Thoracic aorta (tissue), 2 donors: ENCODE measurements at regions not wholly inside any gene's neighbourhood (a gene's known extent, or its start where the extent isn't known, plus 50 kb on each side); places are given as distances from the start of the nearest gene placed in this dataset.

Experiments
- ATAC-seq: fragments of 150-250 bp; one replicate; pipeline ENCODE4 v1.8.0; 2017; ENCODE audit warnings: low read depth; ENCODE audit not compliant: insufficient number of reproducible peaks, low FRiP score
- DNase-seq: peaks from one replicate; pipeline ENCODE4 v3.0.0-alpha.2; 2020; ENCODE audit warnings: low spot score
- H3K27ac ChIP-seq, 2 donors: fragments of 200-600 bp; sonication (generic); 1 replicate in 1 of 2; 2 replicates in 1 of 2; pipeline ENCODE4 v1.5.1; 2016; ENCODE audit warnings: mild to moderate bottlenecking in 2 of 2, moderate library complexity in 2 of 2
- H3K27me3 ChIP-seq: fragments of 200-600 bp; sonication (generic); replicated peaks from 2 replicates; pipeline ENCODE4 v1.6.0; 2016; ENCODE audit warnings: mild to moderate bottlenecking; ENCODE audit not compliant: insufficient read depth
- H3K36me3 ChIP-seq: fragments of 200-600 bp; sonication (generic); one replicate; pipeline ENCODE4 v1.5.1; 2016
- H3K4me1 ChIP-seq, 2 donors: fragments of 200-600 bp; sonication (generic); 1 replicate in 1 of 2; 2 replicates in 1 of 2; pipeline versions ENCODE4 v1.5.1 to v1.6.0; 2016; ENCODE audit warnings: low read depth in 2 of 2, mild to moderate bottlenecking in 1 of 2; ENCODE audit not compliant: control insufficient read depth in 1 of 2
- H3K4me3 ChIP-seq: fragments of 200-600 bp; sonication (generic); 2 replicates; pipeline ENCODE4 v1.5.1; 2016; ENCODE audit warnings: mild to moderate bottlenecking
- H3K9me3 ChIP-seq: fragments of 200-600 bp; sonication (generic); 2 replicates; pipeline ENCODE4 v1.5.1; 2016
- TF ChIP-seq, protein P1 (sequence below): fragments of 200-600 bp; sonication (generic); IDR thresholded peaks from one replicate; pipeline ENCODE4 v1.5.1; 2019; ENCODE audit warnings: antibody characterized with exemption

DNA sequence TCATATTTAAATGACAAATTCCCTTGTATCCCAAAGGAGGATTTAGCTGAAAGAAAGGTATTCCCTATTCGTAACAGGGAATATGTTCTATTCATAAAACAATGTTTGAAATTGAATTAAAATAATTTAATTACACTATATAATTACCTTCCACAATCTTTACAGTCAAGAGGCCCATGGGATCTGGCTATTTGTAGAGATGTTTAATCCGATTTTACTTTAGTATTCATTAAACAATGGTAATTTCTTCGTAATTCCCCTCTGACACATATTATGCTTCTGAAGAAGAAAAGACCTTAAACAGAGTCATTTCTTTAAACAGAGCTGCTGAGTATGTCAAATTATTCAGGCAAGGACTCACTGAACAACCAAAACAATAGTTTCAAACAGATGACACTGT, 98.8 kb downstream of the MAGEC1 start:
- Histone ChIP-seq H3K9me3 (no peaks in the 10 kb centered on the region), H3K4me1 (no peaks in the 10 kb centered on the region), H3K36me3 (no peaks in the 10 kb centered on the region), H3K27me3 (no peaks in the 10 kb centered on the region), H3K27ac (no peak overlapping the region), H3K4me3 (no peak overlapping the region)
- no peak for DNase-seq
- TF ChIP-seq, protein P1, sequence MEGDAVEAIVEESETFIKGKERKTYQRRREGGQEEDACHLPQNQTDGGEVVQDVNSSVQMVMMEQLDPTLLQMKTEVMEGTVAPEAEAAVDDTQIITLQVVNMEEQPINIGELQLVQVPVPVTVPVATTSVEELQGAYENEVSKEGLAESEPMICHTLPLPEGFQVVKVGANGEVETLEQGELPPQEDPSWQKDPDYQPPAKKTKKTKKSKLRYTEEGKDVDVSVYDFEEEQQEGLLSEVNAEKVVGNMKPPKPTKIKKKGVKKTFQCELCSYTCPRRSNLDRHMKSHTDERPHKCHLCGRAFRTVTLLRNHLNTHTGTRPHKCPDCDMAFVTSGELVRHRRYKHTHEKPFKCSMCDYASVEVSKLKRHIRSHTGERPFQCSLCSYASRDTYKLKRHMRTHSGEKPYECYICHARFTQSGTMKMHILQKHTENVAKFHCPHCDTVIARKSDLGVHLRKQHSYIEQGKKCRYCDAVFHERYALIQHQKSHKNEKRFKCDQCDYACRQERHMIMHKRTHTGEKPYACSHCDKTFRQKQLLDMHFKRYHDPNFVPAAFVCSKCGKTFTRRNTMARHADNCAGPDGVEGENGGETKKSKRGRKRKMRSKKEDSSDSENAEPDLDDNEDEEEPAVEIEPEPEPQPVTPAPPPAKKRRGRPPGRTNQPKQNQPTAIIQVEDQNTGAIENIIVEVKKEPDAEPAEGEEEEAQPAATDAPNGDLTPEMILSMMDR, result no peak
- no peak for ATAC-seq

DNA sequence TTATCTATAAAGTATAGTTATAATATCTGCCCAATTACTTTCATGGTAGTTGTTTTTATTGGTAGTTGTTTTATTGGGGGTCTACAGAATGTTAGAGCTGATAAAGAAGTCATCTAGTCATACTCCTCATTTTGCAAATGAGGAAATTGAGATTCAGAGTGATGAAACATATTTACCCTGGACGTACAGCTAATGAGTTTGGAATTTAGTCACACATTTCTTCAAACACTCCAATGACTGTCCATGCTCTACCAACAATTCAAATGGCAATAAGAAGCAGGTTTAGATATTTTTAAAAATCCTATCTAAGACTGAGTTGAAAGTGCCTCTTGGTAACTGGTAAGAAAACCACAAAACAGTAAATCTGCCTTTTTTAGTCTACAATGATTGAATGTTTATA, 98.2 kb downstream of the MAGEC1 start:
- DNase-seq, result no peak
- TF ChIP-seq, protein P1, result no peak
- H3K27ac ChIP-seq, result no peak overlapping the region
- H3K27me3 ChIP-seq, result no peaks in the 10 kb centered on the region
- H3K36me3 ChIP-seq, result no peaks in the 10 kb centered on the region
- H3K9me3 ChIP-seq, result no peaks in the 10 kb centered on the region
- no peak for ATAC-seq
- H3K4me1 ChIP-seq, result no peaks in the 10 kb centered on the region
- H3K4me3 ChIP-seq, result no peak overlapping the region

DNA sequence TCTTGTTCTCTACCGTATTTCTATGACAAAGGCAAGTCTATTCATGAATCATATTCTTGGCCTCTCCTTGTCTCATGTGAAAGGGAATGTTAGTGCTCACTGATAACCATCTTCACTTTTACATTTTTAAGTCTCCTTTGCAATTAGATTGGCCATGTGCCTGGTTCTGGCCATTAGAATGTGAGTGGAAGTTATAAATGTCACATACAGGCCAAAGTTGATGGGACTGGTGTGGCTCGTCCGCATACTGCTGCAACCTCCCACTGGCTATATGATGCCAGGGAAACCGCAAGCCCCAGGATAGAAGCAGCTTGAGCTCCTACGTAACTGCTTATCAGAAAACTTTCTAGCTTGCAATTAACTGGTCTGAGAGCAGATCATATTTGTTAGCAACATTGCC, 86.1 kb downstream of the MAGEC1 start:
- peak overlapping the region in 1 of 2 donors; percentile 21 for H3K27ac ChIP-seq
- H3K27me3 ChIP-seq, result no peaks in the 10 kb centered on the region
- no peaks in the 10 kb centered on the region for H3K9me3 ChIP-seq
- H3K4me3 ChIP-seq, result no peak overlapping the region
- H3K4me1 ChIP-seq, result no peaks in the 10 kb centered on the region
- TF ChIP-seq, protein P1, result no peak
- no peak for DNase-seq
- ATAC-seq, result no peak
- H3K36me3 ChIP-seq, result no peaks in the 10 kb centered on the region

DNA sequence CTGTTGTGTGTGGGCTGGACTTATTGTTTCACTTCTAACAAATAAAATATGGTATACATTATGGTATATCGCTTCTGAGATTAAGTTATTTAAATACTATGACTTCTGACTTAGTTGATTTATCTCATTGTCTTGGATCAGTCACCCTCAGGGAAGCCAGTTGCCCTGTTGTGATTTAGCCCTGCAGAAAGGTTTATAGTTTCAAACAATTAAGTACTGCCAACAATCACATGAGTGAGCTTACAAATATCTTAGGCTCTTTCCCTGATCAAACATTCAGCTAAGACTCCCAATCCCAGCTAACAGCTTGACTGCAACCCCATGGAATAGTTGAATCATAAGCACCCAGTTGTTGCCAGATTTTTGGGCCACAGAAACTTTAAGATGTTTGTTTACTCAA, 85.4 kb downstream of the MAGEC1 start:
- ATAC-seq, result no peak
- Histone ChIP-seq H3K9me3 (no peaks in the 10 kb centered on the region), H3K27me3 (no peaks in the 10 kb centered on the region), H3K36me3 (no peaks in the 10 kb centered on the region), H3K27ac (peak overlapping the region in 1 of 2 donors; percentile 21), H3K4me1 (no peaks in the 10 kb centered on the region), H3K4me3 (no peak overlapping the region)
- DNase-seq, result no peak
- TF ChIP-seq, protein P1, result no peak

DNA sequence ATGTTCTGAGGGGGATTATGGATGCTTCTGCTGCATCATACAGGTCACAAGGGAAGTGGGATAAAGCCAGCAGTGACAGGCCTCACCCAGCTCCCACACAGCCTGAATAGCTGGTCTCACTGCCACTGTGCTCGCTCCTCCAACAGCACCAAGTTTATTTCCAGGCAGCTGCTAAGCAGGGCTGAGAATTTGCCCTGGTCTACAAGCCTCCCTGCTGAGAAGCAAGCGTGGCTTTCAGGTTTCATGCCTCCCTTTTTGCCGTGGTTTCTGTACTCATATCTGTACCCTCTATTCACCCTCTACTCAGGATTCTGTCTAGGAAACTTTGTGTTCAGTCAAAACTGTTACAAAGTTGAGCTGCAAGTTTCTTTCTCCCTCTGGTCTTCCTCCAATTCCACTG, 78.6 kb downstream of the MAGEC1 start:
- H3K27me3 ChIP-seq, result no peaks in the 10 kb centered on the region
- no peak overlapping the region for H3K4me3 ChIP-seq
- ATAC-seq, result no peak
- TF ChIP-seq, protein P1, result no peak
- H3K9me3 ChIP-seq, result no peaks in the 10 kb centered on the region
- DNase-seq, result no peak
- no peak overlapping the region for H3K27ac ChIP-seq
- H3K4me1 ChIP-seq, result no peaks in the 10 kb centered on the region
- no peaks in the 10 kb centered on the region for H3K36me3 ChIP-seq
